ENCODE measurements at regions not wholly inside any gene's neighbourhood (a gene's known extent, or its start where the extent isn't known, plus 50 kb on each side); places are given as distances from the start of the nearest gene placed in this dataset.
"Not testable (repeated sequence)": the region's sequence is repeated elsewhere in the genome, so short reads cannot be mapped to it uniquely, and the experiment has no call there.

- no peak for TF ChIP-seq POLR2A (IDR thresholded peaks at IDR 0.05)
- no peak for TF ChIP-seq CTCF (IDR thresholded peaks at IDR 0.05)
- no peaks in the 10 kb centered on the region for H3K4me1 ChIP-seq
- 96 to 97% methylated on average over 2 of the region's 2 CpGs for WGBS, 2 donors
- H3K27ac ChIP-seq: no peak overlapping the region
- ATAC-seq (no peak), DNase-seq (no peak)
- no peak overlapping the region for H3K4me3 ChIP-seq
- H3K27me3 ChIP-seq: no peaks in the 10 kb centered on the region
- no peaks in the 10 kb centered on the region for H3K9me3 ChIP-seq
- H3K36me3 ChIP-seq (replicated peaks in 1 of 2; ENCODE audit: insufficient read depth in 1 of 2, low read depth in 2 of 2): no peaks in the 10 kb centered on the region
- intact Hi-C loops (cut with DNase I): no loop called here
Observed at GRCh38 chr2:12620759-12621158, 96.0 kb upstream of the TRIB2 start.

- H3K36me3 ChIP-seq (replicated peaks in 1 of 2; ENCODE audit: insufficient read depth in 1 of 2, low read depth in 2 of 2): no peaks in the 10 kb centered on the region
- 80 to 92% methylated on average over 1 of the region's 1 CpG for WGBS, 2 donors
- ATAC-seq (no peak), DNase-seq (no peak)
- no peak for TF ChIP-seq POLR2A (IDR thresholded peaks at IDR 0.05)
- no peak for TF ChIP-seq CTCF (IDR thresholded peaks at IDR 0.05)
- H3K27me3 ChIP-seq: no peaks in the 10 kb centered on the region
- intact Hi-C loops (cut with DNase I): no loop called here
- H3K9me3 ChIP-seq: no peaks in the 10 kb centered on the region
- H3K4me1 ChIP-seq: no peaks in the 10 kb centered on the region
- no peak overlapping the region for H3K4me3 ChIP-seq
- no peak overlapping the region for H3K27ac ChIP-seq
Observed at GRCh38 chr2:12623051-12623450, 93.7 kb upstream of the TRIB2 start.

- H3K27ac ChIP-seq: no peak overlapping the region
- intact Hi-C loops (cut with DNase I): no loop called here
- no peaks in the 10 kb centered on the region for H3K27me3 ChIP-seq
- H3K4me1 ChIP-seq: no peaks in the 10 kb centered on the region
- DNase-seq (no peak), ATAC-seq (no peak)
- H3K36me3 ChIP-seq (replicated peaks in 1 of 2; ENCODE audit: insufficient read depth in 1 of 2, low read depth in 2 of 2): no peaks in the 10 kb centered on the region
- no peaks in the 10 kb centered on the region for H3K9me3 ChIP-seq
- 94 to 95% methylated on average over 6 of the region's 6 CpGs for WGBS, 2 donors
- TF ChIP-seq POLR2A (IDR thresholded peaks at IDR 0.05) (no peak), CTCF (IDR thresholded peaks at IDR 0.05) (no peak)
- no peak overlapping the region for H3K4me3 ChIP-seq
Observed at GRCh38 chr2:12624384-12624783, 92.4 kb upstream of the TRIB2 start.

GRCh38 chr2:12624905-12625598 is 91.7 kb upstream of the TRIB2 start:
- no peaks in the 10 kb centered on the region for H3K27me3 ChIP-seq
- no peak overlapping the region for H3K27ac ChIP-seq
- no peak overlapping the region for H3K4me3 ChIP-seq
- intact Hi-C loops (cut with DNase I): no loop called here
- no peak for ATAC-seq
- DNase-seq: no peak
- H3K9me3 ChIP-seq: no peaks in the 10 kb centered on the region
- 74 to 83% methylated on average over 5 of the region's 5 CpGs for WGBS, 2 donors
- no peaks in the 10 kb centered on the region for H3K4me1 ChIP-seq
- TF ChIP-seq CTCF (IDR thresholded peaks at IDR 0.05): no peak
- TF ChIP-seq POLR2A (IDR thresholded peaks at IDR 0.05): no peak
- H3K36me3 ChIP-seq (replicated peaks in 1 of 2; ENCODE audit: insufficient read depth in 1 of 2, low read depth in 2 of 2): no peaks in the 10 kb centered on the region

GRCh38 chr2:12628541-12628940 is 88.2 kb upstream of the TRIB2 start:
- H3K36me3 ChIP-seq (replicated peaks in 1 of 2; ENCODE audit: insufficient read depth in 1 of 2, low read depth in 2 of 2); H3K9me3 ChIP-seq; H3K4me3 ChIP-seq; H3K4me1 ChIP-seq; intact Hi-C loops (cut with DNase I); ATAC-seq; H3K27ac ChIP-seq; H3K27me3 ChIP-seq; DNase-seq: not testable (repeated sequence)
- WGBS, 2 donors: 86 to 90% methylated on average over 7 to 8 of the region's 8 CpGs
